GM23338 (cell line): ENCODE measurements at regions not wholly inside any gene's neighbourhood (a gene's known extent, or its start where the extent isn't known, plus 50 kb on each side); places are given as distances from the start of the nearest gene placed in this dataset.

Experiments used
- CTCF ChIP-seq, 2 experiments: fragments of 200-600 bp in 1 of 2; sonication (generic) in 1 of 2; conservative IDR thresholded peaks; 2 replicates each; pipeline versions ENCODE4 v1.5.1 to v1.6.1; 2016 to 2017; ENCODE audit warnings: antibody characterized with exemption in 2 of 2, low read depth in 2 of 2, mild to moderate bottlenecking in 2 of 2, moderate library complexity in 1 of 2
- EZH2phosphoT487 ChIP-seq: fragments of 200-600 bp; sonication (generic); IDR thresholded peaks from one replicate; pipeline ENCODE4 v1.8.1; 2018; ENCODE audit warnings: antibody characterized with exemption; ENCODE audit not compliant: unreplicated experiment
- POLR2AphosphoS5 ChIP-seq: IDR thresholded peaks from 2 replicates; pipeline ENCODE4 v1.6.1; 2016; ENCODE audit warnings: antibody characterized with exemption, low read depth
- REST ChIP-seq: IDR thresholded peaks from one replicate; pipeline ENCODE4 v1.6.1; 2018; ENCODE audit warnings: antibody characterized with exemption; ENCODE audit not compliant: unreplicated experiment
- ZNF331 ChIP-seq: fragments of 250-450 bp; sonication (Bioruptor Pico); IDR thresholded peaks from 2 replicates; pipeline ENCODE4 v1.5.0; 2020; ENCODE audit warnings: low read depth, mild to moderate bottlenecking, moderate library complexity

GRCh38 chr13:52974711-52975110 is 53.9 kb upstream of the OLFM4 start:
- no peak for TF ChIP-seq REST
- TF ChIP-seq CTCF (conservative IDR thresholded peaks at IDR 0.05; ENCODE audit: low read depth in 2 of 2) = no peak
- no peak for TF ChIP-seq POLR2AphosphoS5
- no peak for TF ChIP-seq ZNF331
- no peak for TF ChIP-seq EZH2phosphoT487
